Caco-2 (cell line): ENCODE measurements at regions not wholly inside any gene's neighbourhood (a gene's known extent, or its start where the extent isn't known, plus 50 kb on each side); places are given as distances from the start of the nearest gene placed in this dataset.

Experiments
- BruUV-seq: library from RNA; stranded (reverse); fragments of 400-500 nt; replicated peaks from 2 replicates; lab custom pipeline; 2021; lab: Mats Ljungman, UMichigan
- CTCF ChIA-PET: fragments of 300-600 bp; sonication (Branson Sonifier 250); formaldehyde crosslinking; loops from one replicate; lab custom pipeline; 2022; ENCODE audit warnings: antibody characterized with exemption; lab: Charles Lee
- POLR2A ChIA-PET: fragments of 300-600 bp; sonication (Branson Sonifier 250); formaldehyde crosslinking; loops from one replicate; lab custom pipeline; 2022; ENCODE audit warnings: antibody characterized with exemption; lab: Charles Lee
- DNase-seq, 2 experiments: peaks; one replicate each; pipeline versions ENCODE4 v3.0.0 to v3.0.0-alpha.2; 2020 to 2022
- H3K27me3 ChIP-seq: replicated peaks from 2 replicates; pipeline ENCODE4 v1.6.0; 2011; ENCODE audit warnings: low read length; ENCODE audit not compliant: control insufficient read depth, insufficient read depth
- H3K36me3 ChIP-seq: 2 replicates; pipeline ENCODE4 v1.5.1; 2011; ENCODE audit warnings: low read length; ENCODE audit not compliant: control insufficient read depth, insufficient read depth
- H3K4me1 ChIP-seq: fragments of 250-450 bp; sonication (Bioruptor Pico); 2 replicates; pipeline ENCODE4 v1.5.1; 2020; ENCODE audit warnings: mild to moderate bottlenecking
- H3K4me3 ChIP-seq: 2 replicates; pipeline ENCODE4 v1.5.1; 2011; ENCODE audit warnings: low read depth, mild to moderate bottlenecking, control low read depth, low read length
- H3K9me3 ChIP-seq: fragments of 250-450 bp; sonication (Bioruptor Pico); 2 replicates; pipeline ENCODE4 v1.5.1; 2020; ENCODE audit warnings: mild to moderate bottlenecking, moderate library complexity
- H3K27ac Mint-ChIP-seq: one replicate; pipeline ENCODE4 v1.8.0; 2022; ENCODE audit warnings: mixed read lengths; ENCODE audit not compliant: unreplicated experiment
- H3K27me3 Mint-ChIP-seq: one replicate; pipeline ENCODE4 v1.8.0; 2022; ENCODE audit warnings: mixed read lengths; ENCODE audit not compliant: insufficient read depth, unreplicated experiment
- H3K36me3 Mint-ChIP-seq: one replicate; pipeline ENCODE4 v1.8.0; 2022; ENCODE audit warnings: mild to moderate bottlenecking, mixed read lengths; ENCODE audit not compliant: insufficient read depth, unreplicated experiment
- H3K4me1 Mint-ChIP-seq: one replicate; pipeline ENCODE4 v1.8.0; 2022; ENCODE audit warnings: low read depth, mixed read lengths; ENCODE audit not compliant: unreplicated experiment
- H3K4me3 Mint-ChIP-seq: one replicate; pipeline ENCODE4 v1.8.0; 2022; ENCODE audit warnings: mild to moderate bottlenecking, moderate library complexity, mixed read lengths; ENCODE audit not compliant: unreplicated experiment
- H3K9me3 Mint-ChIP-seq: one replicate; pipeline ENCODE4 v1.8.0; 2022; ENCODE audit warnings: mixed read lengths; ENCODE audit not compliant: unreplicated experiment
- intact Hi-C: fragments of 100-400 bp; cut with micrococcal nuclease; formaldehyde crosslinking; loops from one replicate; pipeline ENCODE4 v1.10.0; 2022; ENCODE audit not compliant: unreplicated experiment
- TF ChIP-seq, protein P1 (sequence below), 2 experiments: fragments of 200-600 bp in 1 of 2; IDR thresholded peaks; 1 replicate in 1 of 2; 2 replicates in 1 of 2; pipeline versions ENCODE4 v1.5.1 to v1.8.0; 2011 to 2022; ENCODE audit warnings: antibody characterized with exemption in 1 of 2, control low read depth in 1 of 2, inconsistent platforms in 1 of 2, low read depth in 1 of 2, low read length in 1 of 2, mild to moderate bottlenecking in 1 of 2, moderate library complexity in 1 of 2; ENCODE audit not compliant: insufficient read depth in 1 of 2, severe bottlenecking in 1 of 2, unreplicated experiment in 1 of 2

- no peaks in the 10 kb centered on the region; the same call in 1 of the 2 replicates for H3K9me3 ChIP-seq
- no peak overlapping the region for H3K4me3 ChIP-seq
- Mint-ChIP-seq H3K4me3 (no peak overlapping the region), H3K36me3 (no peaks in the 10 kb centered on the region), H3K27me3 (peaks cover 8% of the 10 kb centered on the region), H3K4me1 (no peaks in the 10 kb centered on the region), H3K27ac (no peak overlapping the region), H3K9me3 (peaks cover 9% of the 10 kb centered on the region)
- POLR2A ChIA-PET: no interaction called here
- no TSS peak for BruUV-seq
- TF ChIP-seq, protein P1, sequence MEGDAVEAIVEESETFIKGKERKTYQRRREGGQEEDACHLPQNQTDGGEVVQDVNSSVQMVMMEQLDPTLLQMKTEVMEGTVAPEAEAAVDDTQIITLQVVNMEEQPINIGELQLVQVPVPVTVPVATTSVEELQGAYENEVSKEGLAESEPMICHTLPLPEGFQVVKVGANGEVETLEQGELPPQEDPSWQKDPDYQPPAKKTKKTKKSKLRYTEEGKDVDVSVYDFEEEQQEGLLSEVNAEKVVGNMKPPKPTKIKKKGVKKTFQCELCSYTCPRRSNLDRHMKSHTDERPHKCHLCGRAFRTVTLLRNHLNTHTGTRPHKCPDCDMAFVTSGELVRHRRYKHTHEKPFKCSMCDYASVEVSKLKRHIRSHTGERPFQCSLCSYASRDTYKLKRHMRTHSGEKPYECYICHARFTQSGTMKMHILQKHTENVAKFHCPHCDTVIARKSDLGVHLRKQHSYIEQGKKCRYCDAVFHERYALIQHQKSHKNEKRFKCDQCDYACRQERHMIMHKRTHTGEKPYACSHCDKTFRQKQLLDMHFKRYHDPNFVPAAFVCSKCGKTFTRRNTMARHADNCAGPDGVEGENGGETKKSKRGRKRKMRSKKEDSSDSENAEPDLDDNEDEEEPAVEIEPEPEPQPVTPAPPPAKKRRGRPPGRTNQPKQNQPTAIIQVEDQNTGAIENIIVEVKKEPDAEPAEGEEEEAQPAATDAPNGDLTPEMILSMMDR (IDR thresholded peaks at IDR 0.05; ENCODE audit: insufficient read depth in 1 of 2, low read depth in 1 of 2, low read length in 1 of 2, severe bottlenecking in 1 of 2, unreplicated experiment in 1 of 2): no peak
- H3K36me3 ChIP-seq: no peaks in the 10 kb centered on the region
- intact Hi-C loops: no loop called here
- H3K4me1 ChIP-seq: no peaks in the 10 kb centered on the region
- no peaks in the 10 kb centered on the region for H3K27me3 ChIP-seq
- no peak for DNase-seq
- CTCF ChIA-PET: no interaction called here
Measured at GRCh38 chr2:59032499-59032898, 791.4 kb upstream of the FANCL start.

GRCh38 chr2:59029058-59029457, 787.9 kb upstream of the FANCL start:
- Histone ChIP-seq H3K27me3 (no peaks in the 10 kb centered on the region), H3K4me1 (no peaks in the 10 kb centered on the region), H3K9me3 (no peaks in the 10 kb centered on the region; the same call in 1 of the 2 replicates), H3K4me3 (no peak overlapping the region), H3K36me3 (no peaks in the 10 kb centered on the region)
- Mint-ChIP-seq H3K27ac (no peak overlapping the region), H3K36me3 (no peaks in the 10 kb centered on the region), H3K27me3 (peaks cover 5% of the 10 kb centered on the region), H3K4me1 (no peaks in the 10 kb centered on the region), H3K9me3 (no peaks in the 10 kb centered on the region), H3K4me3 (no peak overlapping the region)
- BruUV-seq: no TSS peak
- DNase-seq: no peak
- intact Hi-C loops: loop anchor here (5.0 kb wide), 1 partner anchor 1272 kb away; no protein-coding TSS in a partner anchor
- TF ChIP-seq, protein P1 (IDR thresholded peaks at IDR 0.05; ENCODE audit: insufficient read depth in 1 of 2, low read depth in 1 of 2, low read length in 1 of 2, severe bottlenecking in 1 of 2, unreplicated experiment in 1 of 2): no peak
- CTCF ChIA-PET: no interaction called here
- POLR2A ChIA-PET: no interaction called here

- H3K27me3 ChIP-seq: no peaks in the 10 kb centered on the region
- intact Hi-C loops: loop anchor here (5.0 kb wide), 1 partner anchor 1270 kb away; no protein-coding TSS in a partner anchor
- H3K9me3 Mint-ChIP-seq: no peaks in the 10 kb centered on the region
- no peak for DNase-seq
- BruUV-seq: no TSS peak
- H3K27me3 Mint-ChIP-seq: peaks cover 5% of the 10 kb centered on the region
- H3K4me1 ChIP-seq: no peaks in the 10 kb centered on the region
- POLR2A ChIA-PET: no interaction called here
- no peaks in the 10 kb centered on the region for H3K36me3 Mint-ChIP-seq
- no peaks in the 10 kb centered on the region; the same call in 1 of the 2 replicates for H3K9me3 ChIP-seq
- H3K36me3 ChIP-seq: no peaks in the 10 kb centered on the region
- no peak overlapping the region for H3K4me3 Mint-ChIP-seq
- TF ChIP-seq, protein P1 (IDR thresholded peaks at IDR 0.05; ENCODE audit: insufficient read depth in 1 of 2, low read depth in 1 of 2, low read length in 1 of 2, severe bottlenecking in 1 of 2, unreplicated experiment in 1 of 2): no peak
- CTCF ChIA-PET: no interaction called here
- no peaks in the 10 kb centered on the region for H3K4me1 Mint-ChIP-seq
- H3K4me3 ChIP-seq: no peak overlapping the region
- no peak overlapping the region for H3K27ac Mint-ChIP-seq
Measured at GRCh38 chr2:59027320-59027719, 786.2 kb upstream of the FANCL start.
